GM12892 (cell line): ENCODE measurements at regions not wholly inside any gene's neighbourhood (a gene's known extent, or its start where the extent isn't known, plus 50 kb on each side); places are given as distances from the start of the nearest gene placed in this dataset.

Source experiments
- DNase-seq: peaks from one replicate; pipeline ENCODE4 v3.0.0; 2011; ENCODE audit not compliant: insufficient read length
- FAIRE-seq: peaks from 2 replicates; lab custom pipeline; 2011; peaks lifted over from hg19 to GRCh38; lab: Jason Lieb, UNC
- POLR2A ChIP-seq: IDR thresholded peaks from 2 replicates; pipeline ENCODE4 v1.6.1; 2011; ENCODE audit warnings: low read depth, low read length, control low read depth
- POLR2AphosphoS5 ChIP-seq: IDR thresholded peaks from 2 replicates; pipeline ENCODE4 v1.6.1; 2011; ENCODE audit warnings: low read depth, low read length, control low read depth
- TAF1 ChIP-seq: IDR thresholded peaks from 2 replicates; pipeline ENCODE4 v1.6.1; 2011; ENCODE audit warnings: low read depth, mild to moderate bottlenecking, control low read depth, low read length, borderline replicate concordance

- FAIRE-seq (no peak), DNase-seq (no peak)
- TF ChIP-seq POLR2AphosphoS5 (no peak), POLR2A (no peak), TAF1 (no peak)
These were observed 551.9 kb upstream of the LUZP2 start for GRCh38 chr11:23944923-23945322.

- FAIRE-seq: no peak
- DNase-seq: no peak
- TF ChIP-seq POLR2AphosphoS5: no peak
- TF ChIP-seq TAF1: no peak
- no peak for TF ChIP-seq POLR2A
These were observed 549.0 kb upstream of the LUZP2 start for GRCh38 chr11:23947883-23948282.

- FAIRE-seq: peak; percentile 83
- TF ChIP-seq TAF1: no peak
- DNase-seq: no peak
These were observed 548.0 kb upstream of the LUZP2 start for GRCh38 chr11:23948851-23949250.

- TF ChIP-seq POLR2A (no peak), TAF1 (no peak), POLR2AphosphoS5 (no peak)
- FAIRE-seq: no peak
These were observed 542.7 kb upstream of the LUZP2 start for GRCh38 chr11:23953951-23954710.

GRCh38 chr11:23954730-23955129 lies 542.1 kb upstream of the LUZP2 start:
- DNase-seq (no peak), FAIRE-seq (no peak)
- no peak for TF ChIP-seq POLR2AphosphoS5
- no peak for TF ChIP-seq TAF1
- no peak for TF ChIP-seq POLR2A

More at GRCh38 chr11:23953951-23954710, 542.7 kb upstream of the LUZP2 start:
- DNase-seq: no peak

GRCh38 chr11:23956586-23956985 lies 540.3 kb upstream of the LUZP2 start:
- no peak for DNase-seq
- TF ChIP-seq POLR2A (no peak), POLR2AphosphoS5 (no peak), TAF1 (no peak)
- no peak for FAIRE-seq

- no peak for FAIRE-seq
- TF ChIP-seq POLR2AphosphoS5 (no peak), POLR2A (no peak), TAF1 (no peak)
- no peak for DNase-seq
These were observed 539.5 kb upstream of the LUZP2 start for GRCh38 chr11:23957314-23957713.

- no peak for TF ChIP-seq POLR2AphosphoS5
- no peak for DNase-seq
- FAIRE-seq: no peak
These were observed 537.4 kb upstream of the LUZP2 start for GRCh38 chr11:23959462-23959861.

- FAIRE-seq: no peak
- DNase-seq: no peak
- TF ChIP-seq POLR2AphosphoS5 (no peak), POLR2A (no peak), TAF1 (no peak)
These were observed 535.1 kb upstream of the LUZP2 start for GRCh38 chr11:23961503-23962338.

GRCh38 chr11:23973244-23973643 lies 523.6 kb upstream of the LUZP2 start:
- no peak for FAIRE-seq
- DNase-seq: no peak
- no peak for TF ChIP-seq POLR2AphosphoS5

- FAIRE-seq (no peak), DNase-seq (no peak)
- no peak for TF ChIP-seq POLR2A
- TF ChIP-seq TAF1: no peak
- TF ChIP-seq POLR2AphosphoS5: no peak
These were observed 522.8 kb upstream of the LUZP2 start for GRCh38 chr11:23974051-23974450.

- no peak for FAIRE-seq
- no peak for TF ChIP-seq POLR2AphosphoS5
These were observed 522.3 kb upstream of the LUZP2 start for GRCh38 chr11:23974601-23975000.

More at GRCh38 chr11:23974601-23975000, 522.3 kb upstream of the LUZP2 start:
- no peak for DNase-seq
